ENCODE measurements at regions not wholly inside any gene's neighbourhood (a gene's known extent, or its start where the extent isn't known, plus 50 kb on each side); places are given as distances from the start of the nearest gene placed in this dataset.
"Not testable (repeated sequence)": the region's sequence is repeated elsewhere in the genome, so short reads cannot be mapped to it uniquely, and the experiment has no call there.

DNA sequence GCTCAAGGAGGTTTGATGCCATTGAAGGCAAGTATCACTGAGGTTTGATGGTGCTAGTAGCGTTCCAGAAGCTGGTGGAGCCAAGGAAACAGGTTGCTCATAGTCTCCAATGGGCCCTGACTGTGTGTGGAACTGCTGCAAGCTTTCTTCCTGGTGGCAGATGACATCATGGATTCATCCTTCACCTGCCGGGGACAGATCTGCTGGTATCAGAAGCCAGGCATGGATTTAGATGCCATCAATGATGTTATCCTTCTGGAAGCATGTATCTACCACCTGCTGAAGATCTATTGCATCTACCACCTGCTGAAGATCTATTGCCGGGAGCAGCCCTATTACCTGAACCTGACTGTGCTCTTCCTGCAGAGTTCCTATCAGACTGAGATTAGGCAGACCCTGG is 734.4 kb downstream of the PLA2G4A start:
- no peak for DNase-seq (ENCODE audit: low read depth)
- no peak overlapping the region for H3K4me3 ChIP-seq (replicated peaks; ENCODE audit: low read depth, low read length)
- TF ChIP-seq, protein P1, sequence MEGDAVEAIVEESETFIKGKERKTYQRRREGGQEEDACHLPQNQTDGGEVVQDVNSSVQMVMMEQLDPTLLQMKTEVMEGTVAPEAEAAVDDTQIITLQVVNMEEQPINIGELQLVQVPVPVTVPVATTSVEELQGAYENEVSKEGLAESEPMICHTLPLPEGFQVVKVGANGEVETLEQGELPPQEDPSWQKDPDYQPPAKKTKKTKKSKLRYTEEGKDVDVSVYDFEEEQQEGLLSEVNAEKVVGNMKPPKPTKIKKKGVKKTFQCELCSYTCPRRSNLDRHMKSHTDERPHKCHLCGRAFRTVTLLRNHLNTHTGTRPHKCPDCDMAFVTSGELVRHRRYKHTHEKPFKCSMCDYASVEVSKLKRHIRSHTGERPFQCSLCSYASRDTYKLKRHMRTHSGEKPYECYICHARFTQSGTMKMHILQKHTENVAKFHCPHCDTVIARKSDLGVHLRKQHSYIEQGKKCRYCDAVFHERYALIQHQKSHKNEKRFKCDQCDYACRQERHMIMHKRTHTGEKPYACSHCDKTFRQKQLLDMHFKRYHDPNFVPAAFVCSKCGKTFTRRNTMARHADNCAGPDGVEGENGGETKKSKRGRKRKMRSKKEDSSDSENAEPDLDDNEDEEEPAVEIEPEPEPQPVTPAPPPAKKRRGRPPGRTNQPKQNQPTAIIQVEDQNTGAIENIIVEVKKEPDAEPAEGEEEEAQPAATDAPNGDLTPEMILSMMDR (IDR thresholded peaks at IDR 0.05; ENCODE audit: low read length, missing control alignments): no peak

DNA sequence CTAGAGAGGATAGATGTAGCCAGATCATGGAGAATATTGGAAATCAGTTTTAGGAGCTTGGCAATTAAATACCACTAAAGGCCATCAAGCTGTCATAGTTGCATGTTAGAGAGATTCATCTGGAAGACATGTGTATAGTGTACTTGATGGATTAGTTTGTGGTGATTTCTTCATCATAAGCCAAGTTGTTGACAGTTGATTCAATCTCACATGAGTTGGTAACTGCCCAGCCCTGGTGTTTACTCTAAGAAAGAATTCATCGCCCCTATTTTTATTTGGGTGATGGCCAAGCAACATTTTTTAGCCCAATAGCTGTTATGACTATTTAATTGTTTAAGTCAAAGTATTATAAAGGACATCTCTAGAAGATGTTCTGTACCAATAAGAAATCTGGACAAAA is 737.6 kb downstream of the PLA2G4A start:
- no peak overlapping the region for H3K4me3 ChIP-seq (replicated peaks; ENCODE audit: low read depth, low read length)
- TF ChIP-seq, protein P1 (IDR thresholded peaks at IDR 0.05; ENCODE audit: low read length, missing control alignments): no peak
- DNase-seq (ENCODE audit: low read depth): peak; percentile 3

DNA sequence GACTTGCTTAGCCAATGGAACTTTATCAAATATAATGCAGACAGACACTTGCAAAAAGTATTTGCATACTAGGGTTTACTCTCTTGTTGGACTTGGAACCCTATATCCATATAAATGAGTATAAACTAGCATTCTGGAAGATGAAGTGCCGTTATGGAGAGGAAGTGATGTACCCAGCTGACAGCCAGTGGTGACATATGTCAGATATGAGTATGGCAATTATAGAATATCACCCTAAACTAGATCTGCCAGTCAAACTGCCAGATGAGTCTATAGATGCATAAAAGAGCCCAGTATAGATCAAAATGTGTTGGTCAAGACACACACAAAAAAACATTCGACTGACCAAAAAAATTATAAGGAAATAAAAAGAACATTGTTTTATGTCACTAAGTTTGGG is 739.3 kb downstream of the PLA2G4A start:
- no peak for DNase-seq (ENCODE audit: low read depth)
- H3K4me3 ChIP-seq (replicated peaks; ENCODE audit: low read depth, low read length): no peak overlapping the region
- TF ChIP-seq, protein P1 (IDR thresholded peaks at IDR 0.05; ENCODE audit: low read length, missing control alignments): no peak

DNA sequence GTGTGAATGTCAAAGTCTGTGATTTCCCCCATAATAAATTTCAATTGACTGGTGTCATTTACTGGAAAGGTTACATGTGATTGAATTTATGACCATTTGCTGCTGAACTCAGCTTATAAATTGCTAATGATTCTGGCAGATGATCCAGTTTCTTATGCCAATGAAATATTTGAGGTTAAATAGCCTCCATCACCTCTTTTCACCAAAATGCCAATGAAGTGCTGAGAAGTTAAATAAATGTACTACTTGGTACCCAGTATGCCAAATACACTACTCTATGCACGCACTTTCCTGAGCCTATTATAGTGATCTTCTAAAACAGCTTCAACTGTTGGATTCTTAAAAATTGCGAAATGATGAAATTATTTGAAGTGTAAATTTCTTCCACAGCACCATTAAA is 741.4 kb downstream of the PLA2G4A start:
- no peak for DNase-seq (ENCODE audit: low read depth)
- H3K4me3 ChIP-seq (replicated peaks; ENCODE audit: low read depth, low read length): no peak overlapping the region
- TF ChIP-seq, protein P1 (IDR thresholded peaks at IDR 0.05; ENCODE audit: low read length, missing control alignments): no peak

DNA sequence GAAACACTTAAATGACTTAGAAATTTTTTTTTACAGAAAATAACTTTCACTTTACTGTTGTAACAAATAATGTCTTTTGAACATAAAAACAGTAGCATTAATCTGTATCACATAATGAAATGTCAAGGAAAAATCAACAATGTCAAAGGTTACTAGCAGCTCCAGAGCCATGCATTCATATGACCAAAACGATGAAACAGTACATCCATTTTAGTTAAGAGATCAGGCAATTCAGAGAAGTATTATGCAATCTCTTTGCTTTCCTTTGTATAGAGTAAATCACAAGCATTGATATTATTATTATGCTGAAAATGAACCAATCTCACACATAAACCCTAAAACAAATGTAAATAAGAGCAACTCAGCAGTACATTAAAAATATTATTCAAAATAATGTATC is 748.9 kb downstream of the PLA2G4A start:
- TF ChIP-seq, protein P1 (IDR thresholded peaks at IDR 0.05; ENCODE audit: low read length, missing control alignments): no peak
- peak; percentile 4 for DNase-seq (ENCODE audit: low read depth)
- no peak overlapping the region for H3K4me3 ChIP-seq (replicated peaks; ENCODE audit: low read depth, low read length)

DNA sequence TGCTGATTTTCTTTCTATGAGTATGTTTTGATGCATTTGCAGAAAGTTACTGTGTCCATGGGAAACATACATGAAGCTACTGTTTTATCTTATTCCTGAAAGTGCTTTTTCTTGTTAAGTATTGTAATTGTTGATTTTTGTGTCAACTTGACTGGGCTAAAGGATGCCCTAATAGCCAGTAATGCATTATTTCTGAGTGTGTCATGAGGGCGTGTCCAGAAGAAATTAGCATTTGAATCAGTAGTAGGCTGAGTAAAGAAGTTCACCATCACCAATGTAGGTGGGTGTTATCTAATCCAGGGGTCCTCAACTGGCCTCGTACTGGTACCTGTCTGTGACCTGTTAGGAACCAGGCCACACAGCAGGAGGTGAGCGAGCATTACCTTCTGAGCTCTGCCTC is 760.2 kb downstream of the PLA2G4A start:
- H3K4me3 ChIP-seq (replicated peaks; ENCODE audit: low read depth, low read length): no peak overlapping the region
- DNase-seq (ENCODE audit: low read depth): no peak
- TF ChIP-seq, protein P1 (IDR thresholded peaks at IDR 0.05; ENCODE audit: low read length, missing control alignments): no peak

DNA sequence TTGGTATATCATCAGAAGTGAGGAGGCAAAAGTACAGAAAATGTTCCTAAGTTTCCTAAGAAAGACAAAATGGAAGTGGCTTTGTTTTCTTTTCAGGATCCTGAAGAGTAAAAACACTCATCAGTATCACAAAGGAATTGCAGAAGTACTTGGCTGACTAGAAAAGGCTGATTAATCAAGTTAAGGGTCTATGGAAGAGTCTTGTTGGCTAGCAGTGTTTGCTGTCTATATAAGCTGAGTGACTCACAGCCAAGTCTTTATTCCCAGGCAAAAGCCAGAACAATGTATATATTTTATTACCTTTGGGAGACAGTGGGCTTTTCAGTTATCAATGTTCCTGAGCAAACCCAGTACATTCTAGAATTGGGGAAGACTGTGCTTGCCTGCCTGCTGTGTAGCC is 777.0 kb downstream of the PLA2G4A start:
- no peak for DNase-seq (ENCODE audit: low read depth)
- H3K4me3 ChIP-seq (replicated peaks; ENCODE audit: low read depth, low read length): no peak overlapping the region
- TF ChIP-seq, protein P1 (IDR thresholded peaks at IDR 0.05; ENCODE audit: low read length, missing control alignments): no peak

DNA sequence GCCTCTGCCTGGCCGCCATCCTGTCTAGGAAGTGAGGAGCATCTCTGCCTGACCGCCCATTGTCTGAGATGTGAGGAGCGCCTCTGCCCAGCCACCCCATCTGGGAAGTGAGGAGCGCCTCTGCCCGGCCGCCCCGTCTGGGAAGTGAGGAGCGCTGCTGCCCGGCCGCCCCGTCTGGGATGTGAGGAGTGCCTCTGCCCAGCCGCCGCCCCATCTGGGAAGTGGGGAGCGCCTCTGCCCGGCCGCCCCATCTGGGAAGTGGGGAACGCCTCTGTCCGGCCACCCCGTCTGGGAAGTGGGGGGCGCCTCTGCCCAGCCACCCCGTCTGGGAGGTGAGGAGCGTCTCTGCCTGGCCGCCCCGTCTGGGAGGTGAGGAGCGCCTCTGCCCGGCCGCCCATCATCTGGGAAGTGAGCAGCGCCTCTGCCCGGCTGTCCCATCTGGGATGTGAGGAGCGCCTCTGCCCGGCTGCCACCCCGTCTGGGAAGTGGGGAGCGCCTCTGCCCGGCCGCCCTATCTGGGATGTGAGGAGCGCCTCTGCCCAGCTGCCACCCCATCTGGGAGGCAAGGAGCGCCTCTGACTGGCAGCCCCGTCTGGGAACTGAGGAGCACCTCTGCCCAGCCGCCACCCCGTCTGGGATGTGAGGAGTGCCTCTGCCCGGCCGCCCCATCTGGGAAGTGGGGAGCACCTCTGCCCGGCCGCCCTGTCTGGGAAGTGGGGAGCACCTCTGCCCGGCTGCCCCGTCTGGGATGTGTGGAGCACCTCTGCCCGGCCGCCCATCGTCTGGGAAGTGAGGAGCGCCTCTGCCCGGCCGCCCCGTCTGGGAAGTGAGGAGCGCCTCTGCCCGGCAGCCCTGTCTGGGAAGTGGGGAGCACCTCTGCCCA is 787.3 kb downstream of the PLA2G4A start:
- not testable (repeated sequence) for H3K4me3 ChIP-seq (replicated peaks; ENCODE audit: low read depth, low read length); DNase-seq (ENCODE audit: low read depth)

DNA sequence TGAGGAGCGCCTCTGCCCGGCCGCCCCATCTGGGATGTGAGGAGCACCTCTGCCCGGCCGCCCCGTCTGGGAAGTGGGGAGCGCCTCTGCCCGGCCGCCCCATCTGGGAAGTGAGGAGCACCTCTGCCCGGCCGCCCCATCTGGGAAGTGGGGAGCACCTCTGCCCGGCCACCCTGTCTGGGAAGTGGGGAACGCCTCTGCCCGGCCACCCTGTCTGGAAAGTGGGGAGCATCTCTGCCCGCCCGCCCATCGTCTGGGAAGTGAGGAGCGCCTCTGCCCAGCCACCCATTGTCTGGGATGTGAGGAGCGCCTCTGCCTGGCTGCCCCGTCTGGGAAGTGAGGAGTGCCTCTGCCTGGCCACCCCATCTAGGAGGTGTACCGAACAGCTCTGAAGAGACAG is 788.1 kb downstream of the PLA2G4A start:
- DNase-seq (ENCODE audit: low read depth); H3K4me3 ChIP-seq (replicated peaks; ENCODE audit: low read depth, low read length): not testable (repeated sequence)
